GM19239 (cell line): ENCODE measurements at regions not wholly inside any gene's neighbourhood (a gene's known extent, or its start where the extent isn't known, plus 50 kb on each side); places are given as distances from the start of the nearest gene placed in this dataset.

ENCODE experiments used
- DNase-seq: peaks from one replicate; pipeline ENCODE4 v3.0.0; 2011; ENCODE audit warnings: low spot score; ENCODE audit not compliant: insufficient read length
- FAIRE-seq: peaks from 2 replicates; lab custom pipeline; 2011; peaks lifted over from hg19 to GRCh38; lab: Jason Lieb, UNC

- FAIRE-seq (no peak), DNase-seq (no peak)
These were observed 117.6 kb upstream of the PCDH18 start for GRCh38 chr4:137649711-137650450.

- DNase-seq (no peak), FAIRE-seq (no peak)
These were observed 116.2 kb upstream of the PCDH18 start for GRCh38 chr4:137648531-137648930.

- FAIRE-seq (no peak), DNase-seq (no peak)
These were observed 115.1 kb upstream of the PCDH18 start for GRCh38 chr4:137647375-137647774.

GRCh38 chr4:137644201-137644600, 111.9 kb upstream of the PCDH18 start:
- no peak for FAIRE-seq
- DNase-seq, result no peak

GRCh38 chr4:137641544-137641943, 109.2 kb upstream of the PCDH18 start:
- DNase-seq (no peak), FAIRE-seq (no peak)

GRCh38 chr4:137640838-137641158, 108.5 kb upstream of the PCDH18 start:
- FAIRE-seq, result no peak

GRCh38 chr4:137640156-137640837, 108.0 kb upstream of the PCDH18 start:
- FAIRE-seq (no peak), DNase-seq (no peak)

More at GRCh38 chr4:137640838-137641158, 108.5 kb upstream of the PCDH18 start:
- DNase-seq, result no peak

GRCh38 chr4:137638934-137639333, 106.6 kb upstream of the PCDH18 start:
- DNase-seq (no peak), FAIRE-seq (no peak)

GRCh38 chr4:137635601-137636000, 103.3 kb upstream of the PCDH18 start:
- DNase-seq, result no peak
- FAIRE-seq, result no peak

GRCh38 chr4:137635108-137635507, 102.8 kb upstream of the PCDH18 start:
- FAIRE-seq (no peak), DNase-seq (no peak)

GRCh38 chr4:137632842-137633241, 100.5 kb upstream of the PCDH18 start:
- DNase-seq (no peak), FAIRE-seq (no peak)

- no peak for DNase-seq
- no peak for FAIRE-seq
These were observed 99.3 kb upstream of the PCDH18 start for GRCh38 chr4:137631605-137632004.

GRCh38 chr4:137630252-137630651, 98.0 kb upstream of the PCDH18 start:
- no peak for FAIRE-seq
- DNase-seq, result no peak

- no peak for FAIRE-seq
- DNase-seq, result no peak
These were observed 95.6 kb upstream of the PCDH18 start for GRCh38 chr4:137627739-137628460.

- no peak for FAIRE-seq
These were observed 94.8 kb upstream of the PCDH18 start for GRCh38 chr4:137626942-137627738.

GRCh38 chr4:137623013-137623412, 90.7 kb upstream of the PCDH18 start:
- FAIRE-seq (no peak), DNase-seq (no peak)

More at GRCh38 chr4:137626942-137627738, 94.8 kb upstream of the PCDH18 start:
- DNase-seq, result no peak

GRCh38 chr4:137621056-137621455, 88.8 kb upstream of the PCDH18 start:
- FAIRE-seq (no peak), DNase-seq (no peak)

- no peak for FAIRE-seq
- DNase-seq, result no peak
These were observed 82.2 kb upstream of the PCDH18 start for GRCh38 chr4:137614491-137614890.

GRCh38 chr4:137611998-137612700, 79.9 kb upstream of the PCDH18 start:
- no peak for FAIRE-seq
- DNase-seq, result no peak

- no peak for DNase-seq
- FAIRE-seq, result no peak
These were observed 78.7 kb upstream of the PCDH18 start for GRCh38 chr4:137610960-137611359.
